ENCODE measurements at regions not wholly inside any gene's neighbourhood (a gene's known extent, or its start where the extent isn't known, plus 50 kb on each side); places are given as distances from the start of the nearest gene placed in this dataset.

DNA sequence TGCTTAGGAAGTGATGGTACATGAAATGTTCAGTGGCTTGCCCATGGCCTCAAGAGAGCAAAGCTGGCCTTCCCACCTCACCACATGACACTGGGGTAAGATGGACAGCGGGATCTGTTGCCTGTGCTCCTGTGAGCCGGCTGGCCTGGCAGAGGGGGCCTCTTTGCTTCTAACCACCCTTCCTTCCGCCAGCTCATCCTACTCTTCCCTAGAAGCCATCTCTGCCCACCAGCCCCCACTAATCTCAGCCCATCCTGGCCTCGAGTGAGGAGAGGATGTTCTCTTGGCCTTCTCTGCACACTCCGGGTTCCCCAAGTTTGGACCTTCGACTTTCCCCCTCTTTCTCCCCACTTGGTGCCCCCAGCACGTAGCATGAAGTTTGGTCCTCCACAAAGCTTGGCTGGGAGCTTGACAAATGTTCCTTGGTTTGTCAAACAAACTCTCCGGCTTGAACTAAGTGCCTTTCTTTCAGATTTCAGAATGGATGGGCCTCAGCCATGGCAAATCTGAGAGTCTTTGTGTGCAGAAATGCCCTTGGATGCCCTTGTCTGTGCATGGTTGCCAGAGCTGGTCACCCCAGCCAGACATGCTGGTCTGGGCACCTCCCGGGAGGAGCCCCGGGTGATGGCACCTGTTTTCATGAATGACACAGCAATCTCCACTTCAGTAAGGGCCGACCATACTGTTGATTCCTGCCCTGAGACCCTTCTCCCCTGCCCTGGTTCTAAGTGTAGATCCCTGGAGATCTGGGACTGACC lies 145.5 kb downstream of the URI1 start:
- Histone ChIP-seq H4K5ac (ENCODE audit: low read depth, low read length) (no peak overlapping the region), H3K14ac (replicated peaks; ENCODE audit: low read depth, low read length) (no peak overlapping the region), H2AFZ (replicated peaks; ENCODE audit: low read length, poor library complexity) (no peak overlapping the region), H3K9me3 (ENCODE audit: control insufficient read depth, insufficient read depth, low read length) (no peaks in the 10 kb centered on the region; the same call in 1 of the 2 replicates), H2AK5ac (ENCODE audit: low read depth, low read length) (no peak overlapping the region), H2BK120ac (ENCODE audit: low read depth, low read length) (no peak overlapping the region), H3K18ac (ENCODE audit: low read depth, low read length) (no peak overlapping the region), H4K91ac (ENCODE audit: insufficient read depth, low read depth, low read length) (no peak overlapping the region), H3K4me2 (ENCODE audit: low read depth, low read length) (no peak overlapping the region), H3K9ac (ENCODE audit: low read depth, low read length) (no peak overlapping the region), H3K4ac (ENCODE audit: low read depth, low read length) (no peak overlapping the region), H2BK15ac (ENCODE audit: low read depth, low read length) (no peak overlapping the region), H3K36me3 (ENCODE audit: control insufficient read depth, insufficient read depth, low read length) (no peaks in the 10 kb centered on the region), H3K27me3 (ENCODE audit: control insufficient read depth, insufficient read depth, low read length) (no peaks in the 10 kb centered on the region), H3K27ac (ENCODE audit: insufficient read depth, low read length) (no peak overlapping the region), H2BK5ac (ENCODE audit: low read depth, low read length, poor library complexity, severe bottlenecking) (no peak overlapping the region), H3K79me1 (ENCODE audit: low read depth in 1 of 2, low read length in 2 of 2) (no peaks in the 10 kb centered on the region), H3K23ac (ENCODE audit: low read depth, low read length) (no peak overlapping the region), H2BK20ac (ENCODE audit: low read depth, low read length) (no peak overlapping the region), H3K4me1 (ENCODE audit: control insufficient read depth, insufficient read depth, low read length) (no peaks in the 10 kb centered on the region), H4K8ac (ENCODE audit: low read depth in 2 of 2, low read length in 2 of 2) (no peak overlapping the region), H2AK9ac (replicated peaks; ENCODE audit: low read depth, low read length, poor library complexity) (no peak overlapping the region), H3K4me3 (ENCODE audit: insufficient read depth, low read depth, low read length) (no peak overlapping the region), H3K56ac (ENCODE audit: extremely low read depth, insufficient read depth, low read length) (no peak overlapping the region), H4K20me1 (ENCODE audit: insufficient read depth, low read length) (no peaks in the 10 kb centered on the region), H3K9me1 (ENCODE audit: insufficient read depth, low read length) (no peaks in the 10 kb centered on the region)
- WGBS, 2 experiments (ENCODE audit: extremely low coverage in 2 of 2, insufficient read length in 1 of 2), result 33% methylated on average over 4 of the region's 11 CpGs; no CpG with 5 or more reads in 1 of the 2 experiments
- DNase-seq (no peak), ATAC-seq (ENCODE audit: low read depth) (no peak)
- CTCF ChIA-PET, result no interaction called here
- BruUV-seq (replicated peaks), result no TSS peak
- POLR2A ChIA-PET (ENCODE audit: unreplicated experiment), result no interaction called here
- dilution Hi-C loops (cut with HindIII; ENCODE audit: low sequenced_read_pairs, unreplicated experiment), result no loop called here
- TF ChIP-seq, protein P1, sequence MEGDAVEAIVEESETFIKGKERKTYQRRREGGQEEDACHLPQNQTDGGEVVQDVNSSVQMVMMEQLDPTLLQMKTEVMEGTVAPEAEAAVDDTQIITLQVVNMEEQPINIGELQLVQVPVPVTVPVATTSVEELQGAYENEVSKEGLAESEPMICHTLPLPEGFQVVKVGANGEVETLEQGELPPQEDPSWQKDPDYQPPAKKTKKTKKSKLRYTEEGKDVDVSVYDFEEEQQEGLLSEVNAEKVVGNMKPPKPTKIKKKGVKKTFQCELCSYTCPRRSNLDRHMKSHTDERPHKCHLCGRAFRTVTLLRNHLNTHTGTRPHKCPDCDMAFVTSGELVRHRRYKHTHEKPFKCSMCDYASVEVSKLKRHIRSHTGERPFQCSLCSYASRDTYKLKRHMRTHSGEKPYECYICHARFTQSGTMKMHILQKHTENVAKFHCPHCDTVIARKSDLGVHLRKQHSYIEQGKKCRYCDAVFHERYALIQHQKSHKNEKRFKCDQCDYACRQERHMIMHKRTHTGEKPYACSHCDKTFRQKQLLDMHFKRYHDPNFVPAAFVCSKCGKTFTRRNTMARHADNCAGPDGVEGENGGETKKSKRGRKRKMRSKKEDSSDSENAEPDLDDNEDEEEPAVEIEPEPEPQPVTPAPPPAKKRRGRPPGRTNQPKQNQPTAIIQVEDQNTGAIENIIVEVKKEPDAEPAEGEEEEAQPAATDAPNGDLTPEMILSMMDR (conservative IDR thresholded peaks at IDR 0.05; ENCODE audit: low read depth, low read length), result no peak
- TF ChIP-seq, protein P2, sequence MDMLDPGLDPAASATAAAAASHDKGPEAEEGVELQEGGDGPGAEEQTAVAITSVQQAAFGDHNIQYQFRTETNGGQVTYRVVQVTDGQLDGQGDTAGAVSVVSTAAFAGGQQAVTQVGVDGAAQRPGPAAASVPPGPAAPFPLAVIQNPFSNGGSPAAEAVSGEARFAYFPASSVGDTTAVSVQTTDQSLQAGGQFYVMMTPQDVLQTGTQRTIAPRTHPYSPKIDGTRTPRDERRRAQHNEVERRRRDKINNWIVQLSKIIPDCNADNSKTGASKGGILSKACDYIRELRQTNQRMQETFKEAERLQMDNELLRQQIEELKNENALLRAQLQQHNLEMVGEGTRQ (IDR thresholded peaks at IDR 0.05; ENCODE audit: low read depth, low read length), result no peak
- no peak for TF ChIP-seq RFX5 (IDR thresholded peaks at IDR 0.05; ENCODE audit: low read depth, low read length)
- TF ChIP-seq SMC3 (IDR thresholded peaks at IDR 0.05; ENCODE audit: low read depth, low read length), result no peak
- TF ChIP-seq MXI1 (IDR thresholded peaks at IDR 0.05; ENCODE audit: borderline replicate concordance, low read depth, low read length), result no peak
- intact Hi-C loops (cut with micrococcal nuclease), result no loop called here
- in situ Hi-C loops (cut with MboI; ENCODE audit: low sequenced_read_pairs), result no loop called here

Measured in IMR-90 (cell line).